Liver (tissue), 3 donors: ENCODE measurements at regions not wholly inside any gene's neighbourhood (a gene's known extent, or its start where the extent isn't known, plus 50 kb on each side); places are given as distances from the start of the nearest gene placed in this dataset.

ENCODE experiments used
- EGR1 ChIP-seq, 2 donors: IDR thresholded peaks; 2 replicates each; pipeline ENCODE4 v1.6.1; 2016 to 2018; ENCODE audit warnings: antibody characterized with exemption in 2 of 2, low read depth in 2 of 2
- FOXA1 ChIP-seq: IDR thresholded peaks from 2 replicates; pipeline ENCODE4 v1.6.1; 2016; ENCODE audit warnings: antibody characterized with exemption
- GABPA ChIP-seq, 2 donors: IDR thresholded peaks in 1 of 2; conservative IDR thresholded peaks in 1 of 2; 2 replicates each; pipeline ENCODE4 v1.6.1; 2016; ENCODE audit warnings: antibody characterized with exemption in 2 of 2, mild to moderate bottlenecking in 1 of 2, moderate library complexity in 1 of 2
- MAX ChIP-seq: IDR thresholded peaks from 2 replicates; pipeline ENCODE4 v1.6.1; 2016; ENCODE audit warnings: antibody characterized with exemption
- RAD21 ChIP-seq, 2 donors: IDR thresholded peaks; 2 replicates each; pipeline ENCODE4 v1.6.1; 2016; ENCODE audit warnings: antibody characterized with exemption in 2 of 2, mild to moderate bottlenecking in 2 of 2
- SP1 ChIP-seq: IDR thresholded peaks from 2 replicates; pipeline ENCODE4 v1.6.1; 2018; ENCODE audit warnings: antibody characterized with exemption, mild to moderate bottlenecking
- TF ChIP-seq, protein P1 (sequence below): fragments of 150-350 bp; IDR thresholded peaks from 2 replicates; pipeline ENCODE4 v1.5.1; 2017; ENCODE audit warnings: improper control_type of control experiment, low read depth, low read length; ENCODE audit not compliant: missing input control
- TF ChIP-seq, protein P2 (sequence below): IDR thresholded peaks from 2 replicates; pipeline ENCODE4 v1.6.1; 2016; ENCODE audit warnings: antibody characterized with exemption, mild to moderate bottlenecking
- donor health status: healthy.
- donor health status: healthy.

DNA sequence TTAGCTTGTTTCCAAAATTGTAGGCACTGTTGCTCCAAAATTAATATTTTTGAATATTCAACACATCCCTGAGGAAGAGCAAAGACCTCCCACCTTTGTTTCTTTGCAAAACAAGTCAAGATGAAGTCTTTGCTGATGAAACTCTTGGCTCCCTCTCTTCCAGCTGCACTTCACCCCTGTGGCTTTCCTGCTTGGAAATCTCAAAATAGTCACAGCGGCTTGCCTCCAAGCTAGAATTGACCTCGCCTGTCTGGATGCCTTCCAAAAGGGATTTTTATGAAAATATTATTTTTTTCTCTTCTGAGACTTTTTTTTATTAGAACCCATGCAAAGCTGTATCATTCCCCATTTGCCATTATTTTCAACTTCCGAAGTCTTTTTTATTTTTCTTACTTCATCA, 71.1 kb upstream of the MROH9 start:
- TF ChIP-seq, protein P1, sequence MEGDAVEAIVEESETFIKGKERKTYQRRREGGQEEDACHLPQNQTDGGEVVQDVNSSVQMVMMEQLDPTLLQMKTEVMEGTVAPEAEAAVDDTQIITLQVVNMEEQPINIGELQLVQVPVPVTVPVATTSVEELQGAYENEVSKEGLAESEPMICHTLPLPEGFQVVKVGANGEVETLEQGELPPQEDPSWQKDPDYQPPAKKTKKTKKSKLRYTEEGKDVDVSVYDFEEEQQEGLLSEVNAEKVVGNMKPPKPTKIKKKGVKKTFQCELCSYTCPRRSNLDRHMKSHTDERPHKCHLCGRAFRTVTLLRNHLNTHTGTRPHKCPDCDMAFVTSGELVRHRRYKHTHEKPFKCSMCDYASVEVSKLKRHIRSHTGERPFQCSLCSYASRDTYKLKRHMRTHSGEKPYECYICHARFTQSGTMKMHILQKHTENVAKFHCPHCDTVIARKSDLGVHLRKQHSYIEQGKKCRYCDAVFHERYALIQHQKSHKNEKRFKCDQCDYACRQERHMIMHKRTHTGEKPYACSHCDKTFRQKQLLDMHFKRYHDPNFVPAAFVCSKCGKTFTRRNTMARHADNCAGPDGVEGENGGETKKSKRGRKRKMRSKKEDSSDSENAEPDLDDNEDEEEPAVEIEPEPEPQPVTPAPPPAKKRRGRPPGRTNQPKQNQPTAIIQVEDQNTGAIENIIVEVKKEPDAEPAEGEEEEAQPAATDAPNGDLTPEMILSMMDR, result no peak
- TF ChIP-seq MAX, result no peak
- no peak for TF ChIP-seq GABPA (IDR thresholded peaks at IDR 0.05 in 1 of 2, conservative IDR thresholded peaks at IDR 0.05 in 1 of 2)
- TF ChIP-seq, protein P2, sequence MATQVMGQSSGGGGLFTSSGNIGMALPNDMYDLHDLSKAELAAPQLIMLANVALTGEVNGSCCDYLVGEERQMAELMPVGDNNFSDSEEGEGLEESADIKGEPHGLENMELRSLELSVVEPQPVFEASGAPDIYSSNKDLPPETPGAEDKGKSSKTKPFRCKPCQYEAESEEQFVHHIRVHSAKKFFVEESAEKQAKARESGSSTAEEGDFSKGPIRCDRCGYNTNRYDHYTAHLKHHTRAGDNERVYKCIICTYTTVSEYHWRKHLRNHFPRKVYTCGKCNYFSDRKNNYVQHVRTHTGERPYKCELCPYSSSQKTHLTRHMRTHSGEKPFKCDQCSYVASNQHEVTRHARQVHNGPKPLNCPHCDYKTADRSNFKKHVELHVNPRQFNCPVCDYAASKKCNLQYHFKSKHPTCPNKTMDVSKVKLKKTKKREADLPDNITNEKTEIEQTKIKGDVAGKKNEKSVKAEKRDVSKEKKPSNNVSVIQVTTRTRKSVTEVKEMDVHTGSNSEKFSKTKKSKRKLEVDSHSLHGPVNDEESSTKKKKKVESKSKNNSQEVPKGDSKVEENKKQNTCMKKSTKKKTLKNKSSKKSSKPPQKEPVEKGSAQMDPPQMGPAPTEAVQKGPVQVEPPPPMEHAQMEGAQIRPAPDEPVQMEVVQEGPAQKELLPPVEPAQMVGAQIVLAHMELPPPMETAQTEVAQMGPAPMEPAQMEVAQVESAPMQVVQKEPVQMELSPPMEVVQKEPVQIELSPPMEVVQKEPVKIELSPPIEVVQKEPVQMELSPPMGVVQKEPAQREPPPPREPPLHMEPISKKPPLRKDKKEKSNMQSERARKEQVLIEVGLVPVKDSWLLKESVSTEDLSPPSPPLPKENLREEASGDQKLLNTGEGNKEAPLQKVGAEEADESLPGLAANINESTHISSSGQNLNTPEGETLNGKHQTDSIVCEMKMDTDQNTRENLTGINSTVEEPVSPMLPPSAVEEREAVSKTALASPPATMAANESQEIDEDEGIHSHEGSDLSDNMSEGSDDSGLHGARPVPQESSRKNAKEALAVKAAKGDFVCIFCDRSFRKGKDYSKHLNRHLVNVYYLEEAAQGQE, result no peak
- no peak for TF ChIP-seq FOXA1
- TF ChIP-seq EGR1 (IDR thresholded peaks at IDR 0.05; ENCODE audit: low read depth in 2 of 2), result no peak
- no peak for TF ChIP-seq RAD21 (IDR thresholded peaks at IDR 0.05)
- no peak for TF ChIP-seq SP1
